Choroid plexus epithelial cell (primary cell): ENCODE measurements at regions not wholly inside any gene's neighbourhood (a gene's known extent, or its start where the extent isn't known, plus 50 kb on each side); places are given as distances from the start of the nearest gene placed in this dataset.

Experiments
- DNase-seq: peaks from one replicate; pipeline ENCODE4 v3.0.0-alpha.2; 2010; ENCODE audit warnings: low read depth
- H3K4me3 ChIP-seq: 2 replicates; pipeline ENCODE4 v1.5.1; 2011; ENCODE audit warnings: low read depth, mild to moderate bottlenecking, control low read depth, low read length, moderate library complexity
- TF ChIP-seq, protein P1 (sequence below): conservative IDR thresholded peaks from 2 replicates; pipeline ENCODE4 v1.5.1; 2011; ENCODE audit warnings: low read depth, mild to moderate bottlenecking, control low read depth, inconsistent platforms, low read length, moderate library complexity

DNA sequence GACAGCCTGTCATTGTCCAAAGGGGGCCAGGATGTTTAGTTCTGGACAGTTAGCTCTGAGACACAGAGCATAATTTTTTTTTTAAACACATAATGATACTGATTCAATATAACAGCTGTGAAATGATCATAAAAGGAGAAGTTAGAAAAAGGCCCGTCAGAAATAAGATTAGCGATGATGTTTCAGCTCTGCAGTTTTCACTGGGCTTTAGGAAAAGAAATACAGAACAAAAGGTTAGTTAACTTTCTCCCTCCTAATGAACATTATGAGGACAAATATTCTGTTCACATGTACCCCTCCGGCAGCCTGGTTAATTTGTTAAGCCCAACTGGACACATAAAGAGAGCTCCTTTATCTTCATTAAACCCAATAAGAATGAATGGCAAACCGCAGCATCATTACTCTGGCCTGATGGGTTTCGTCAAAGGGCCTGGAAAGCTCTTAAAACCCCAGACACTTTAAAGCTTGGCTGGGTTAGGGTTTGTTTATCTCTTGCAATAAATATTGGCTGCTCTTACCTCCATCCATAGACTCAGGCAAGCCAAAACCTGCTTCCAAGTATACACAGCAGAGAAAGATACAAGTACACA lies 394.6 kb downstream of the KIF16B start:
- TF ChIP-seq, protein P1, sequence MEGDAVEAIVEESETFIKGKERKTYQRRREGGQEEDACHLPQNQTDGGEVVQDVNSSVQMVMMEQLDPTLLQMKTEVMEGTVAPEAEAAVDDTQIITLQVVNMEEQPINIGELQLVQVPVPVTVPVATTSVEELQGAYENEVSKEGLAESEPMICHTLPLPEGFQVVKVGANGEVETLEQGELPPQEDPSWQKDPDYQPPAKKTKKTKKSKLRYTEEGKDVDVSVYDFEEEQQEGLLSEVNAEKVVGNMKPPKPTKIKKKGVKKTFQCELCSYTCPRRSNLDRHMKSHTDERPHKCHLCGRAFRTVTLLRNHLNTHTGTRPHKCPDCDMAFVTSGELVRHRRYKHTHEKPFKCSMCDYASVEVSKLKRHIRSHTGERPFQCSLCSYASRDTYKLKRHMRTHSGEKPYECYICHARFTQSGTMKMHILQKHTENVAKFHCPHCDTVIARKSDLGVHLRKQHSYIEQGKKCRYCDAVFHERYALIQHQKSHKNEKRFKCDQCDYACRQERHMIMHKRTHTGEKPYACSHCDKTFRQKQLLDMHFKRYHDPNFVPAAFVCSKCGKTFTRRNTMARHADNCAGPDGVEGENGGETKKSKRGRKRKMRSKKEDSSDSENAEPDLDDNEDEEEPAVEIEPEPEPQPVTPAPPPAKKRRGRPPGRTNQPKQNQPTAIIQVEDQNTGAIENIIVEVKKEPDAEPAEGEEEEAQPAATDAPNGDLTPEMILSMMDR: no peak
- H3K4me3 ChIP-seq: no peak overlapping the region
- no peak for DNase-seq

DNA sequence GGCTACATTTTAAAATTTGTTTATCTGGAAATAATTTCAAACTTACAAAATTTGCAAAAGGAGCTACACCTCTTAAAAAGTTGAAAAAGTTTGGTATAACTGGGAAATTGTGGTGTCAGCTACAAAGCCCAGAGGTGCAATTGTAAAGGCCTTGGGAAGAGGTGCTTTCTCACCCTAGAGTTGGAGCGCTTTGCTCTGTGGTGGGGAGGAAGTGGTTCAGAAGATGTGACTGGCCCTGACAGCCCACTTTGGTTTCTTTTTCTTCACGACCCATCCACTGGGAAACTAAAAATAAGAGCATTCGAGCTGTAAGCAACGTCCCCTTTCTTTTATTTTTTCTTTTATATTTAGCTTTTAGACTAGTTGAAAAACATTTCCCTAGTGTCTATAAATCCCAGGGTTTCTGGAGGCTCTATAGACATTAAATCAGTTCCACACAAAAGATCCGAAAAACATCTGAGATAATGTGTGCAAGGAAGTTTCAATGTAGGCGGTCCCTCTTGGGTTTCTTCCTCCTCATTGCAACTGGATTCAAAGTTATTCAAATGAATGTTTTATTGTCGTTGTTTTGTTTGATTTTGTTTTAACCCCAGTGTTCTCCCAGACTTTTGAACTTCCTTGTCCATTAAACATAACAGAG lies 397.8 kb downstream of the KIF16B start:
- H3K4me3 ChIP-seq: no peak overlapping the region
- no peak for DNase-seq
- TF ChIP-seq, protein P1: no peak

DNA sequence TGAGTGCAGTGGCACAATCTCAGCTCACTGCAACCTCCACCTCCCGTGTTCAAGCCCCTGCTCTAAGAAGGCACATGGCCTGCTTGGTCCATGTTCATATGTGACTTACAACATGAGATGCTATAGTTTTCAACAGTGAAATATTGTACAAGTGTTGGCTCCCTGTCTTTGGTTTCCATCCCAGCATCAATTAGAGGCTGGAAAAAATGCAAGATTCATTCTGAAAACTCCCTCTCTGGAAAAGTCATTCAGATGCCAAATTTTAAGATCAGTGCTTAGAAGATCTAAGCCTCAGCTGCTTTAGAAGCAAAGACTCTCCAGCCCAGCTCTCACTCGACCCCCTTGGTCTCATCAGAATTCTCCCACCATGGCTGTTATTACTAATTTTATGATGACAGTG lies 398.9 kb downstream of the KIF16B start:
- TF ChIP-seq, protein P1: no peak
- no peak overlapping the region for H3K4me3 ChIP-seq
- no peak for DNase-seq

DNA sequence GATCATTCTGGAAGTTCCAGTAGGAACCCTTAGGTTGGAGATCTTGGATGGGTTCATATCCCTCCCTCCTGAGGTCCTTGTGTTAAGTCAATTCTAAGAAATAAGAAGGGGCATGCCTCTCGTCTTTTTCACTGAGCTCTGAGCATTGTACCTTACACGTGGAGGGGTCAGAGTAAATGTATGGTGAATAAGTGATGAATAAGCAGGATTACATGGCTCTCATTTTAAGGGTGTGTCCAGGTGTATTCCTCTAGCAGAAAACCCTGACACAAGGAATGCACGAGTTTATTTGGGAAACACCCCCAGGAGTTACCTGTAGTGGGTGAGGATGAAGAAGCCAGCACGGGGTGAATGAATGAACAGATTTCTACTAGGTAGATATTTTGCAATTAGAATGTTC lies 400.2 kb downstream of the KIF16B start:
- DNase-seq: no peak
- TF ChIP-seq, protein P1: no peak
- H3K4me3 ChIP-seq: no peak overlapping the region

DNA sequence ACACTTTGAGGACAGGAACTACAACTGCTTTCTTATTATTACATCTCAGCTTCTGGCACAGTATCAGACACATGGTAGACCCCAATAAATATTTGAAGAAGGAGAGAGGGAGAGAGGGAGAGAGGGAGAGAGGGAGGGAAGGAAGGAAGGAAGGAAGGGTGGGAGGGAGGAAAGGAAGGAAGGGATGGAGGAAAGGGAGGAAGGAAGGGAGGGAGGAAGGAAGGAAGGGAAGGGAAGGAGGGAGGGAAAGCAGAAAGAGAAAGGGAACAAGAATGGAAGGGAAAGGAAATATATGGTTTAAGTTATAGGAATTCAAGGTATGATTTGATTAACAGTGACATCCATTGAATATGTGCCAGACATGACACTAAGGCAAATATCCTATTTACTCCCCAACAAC lies 402.1 kb downstream of the KIF16B start:
- H3K4me3 ChIP-seq: no peak overlapping the region
- DNase-seq: no peak
- TF ChIP-seq, protein P1: no peak

DNA sequence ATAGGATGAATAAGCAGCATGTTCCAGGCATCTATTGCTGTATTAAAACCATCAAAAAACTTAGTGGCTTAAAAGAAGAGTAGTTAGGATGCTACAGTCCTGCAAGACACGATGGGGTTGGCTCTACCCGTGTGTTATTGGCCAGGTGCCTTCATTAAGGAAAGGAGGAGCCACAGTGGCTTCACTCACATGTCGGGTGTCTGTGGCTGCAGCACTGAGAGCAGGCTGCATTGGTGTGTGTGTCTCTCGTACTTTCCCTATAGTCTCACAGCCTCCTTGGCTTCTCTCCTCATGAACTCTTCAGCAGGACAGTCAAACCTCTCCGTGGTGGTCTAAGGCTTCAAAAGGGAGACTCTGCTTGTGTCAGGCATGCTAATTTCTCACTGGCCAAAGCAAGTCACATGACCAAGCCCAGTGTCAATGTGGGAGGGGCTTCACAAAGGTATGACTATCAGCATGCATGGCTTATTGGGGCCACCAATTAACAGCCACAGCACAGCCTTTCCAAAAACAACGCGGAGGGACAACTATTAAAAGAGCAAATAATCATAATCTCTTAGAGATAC lies 402.8 kb downstream of the KIF16B start:
- TF ChIP-seq, protein P1: no peak
- no peak overlapping the region for H3K4me3 ChIP-seq
- no peak for DNase-seq

DNA sequence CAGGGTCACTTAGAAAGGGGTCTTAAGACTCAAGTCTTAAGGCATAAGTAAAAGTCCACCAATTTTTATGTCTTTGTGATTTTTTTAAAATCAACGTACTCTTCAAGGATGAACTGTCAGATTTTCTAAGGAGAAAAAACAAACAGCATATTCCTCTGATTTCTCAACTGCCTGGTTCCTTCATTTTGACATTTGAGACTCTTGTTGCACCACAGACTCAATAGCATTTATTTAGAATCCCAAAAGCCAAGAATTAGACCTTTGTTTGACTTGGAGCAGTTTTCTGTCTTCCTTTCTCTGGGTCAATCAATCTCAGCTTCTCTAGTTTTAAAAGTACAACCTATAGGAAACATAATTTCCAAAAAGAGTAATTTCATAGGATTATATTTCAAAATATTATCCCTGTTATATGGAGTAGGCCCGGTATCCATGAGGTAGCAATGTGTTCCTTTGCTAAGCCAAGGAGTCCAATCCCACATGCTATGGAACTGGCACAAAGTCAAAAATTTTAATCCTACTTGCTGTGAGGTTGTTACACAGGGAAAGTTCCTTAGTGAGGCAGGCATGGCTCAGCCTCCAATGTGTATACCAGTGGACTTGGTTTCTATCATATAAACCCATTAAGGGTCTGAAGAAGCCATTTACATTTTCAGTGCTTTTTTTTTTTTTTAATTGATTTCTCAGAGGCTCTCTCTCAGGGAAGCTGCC lies 405.7 kb downstream of the KIF16B start:
- DNase-seq: peak; percentile 2
- H3K4me3 ChIP-seq: no peak overlapping the region
- TF ChIP-seq, protein P1: no peak
